ENCODE measurements at regions not wholly inside any gene's neighbourhood (a gene's known extent, or its start where the extent isn't known, plus 50 kb on each side); places are given as distances from the start of the nearest gene placed in this dataset.

GRCh38 chr5:1946776-1947175 lies 64.1 kb upstream of the IRX4 start:
- DNase-seq (ENCODE audit: low spot score): no peak
- intact Hi-C loops (cut with DNase I): no loop called here

GRCh38 chr5:1946122-1946677 lies 63.5 kb upstream of the IRX4 start:
- no peak for DNase-seq (ENCODE audit: low spot score)
- intact Hi-C loops (cut with DNase I): no loop called here

GRCh38 chr5:1945606-1946005 lies 62.9 kb upstream of the IRX4 start:
- no peak for DNase-seq (ENCODE audit: low spot score)
- intact Hi-C loops (cut with DNase I): no loop called here

GRCh38 chr5:1944408-1944807 lies 61.7 kb upstream of the IRX4 start:
- intact Hi-C loops (cut with DNase I): no loop called here

GRCh38 chr5:1943481-1943880 lies 60.8 kb upstream of the IRX4 start:
- DNase-seq (ENCODE audit: low spot score): no peak
- intact Hi-C loops (cut with DNase I): no loop called here

More at GRCh38 chr5:1944408-1944807, 61.7 kb upstream of the IRX4 start:
- DNase-seq (ENCODE audit: low spot score): no peak

GRCh38 chr5:1942630-1943029 lies 59.9 kb upstream of the IRX4 start:
- DNase-seq (ENCODE audit: low spot score): no peak
- intact Hi-C loops (cut with DNase I): no loop called here

- no peak for DNase-seq (ENCODE audit: low spot score)
- intact Hi-C loops (cut with DNase I): no loop called here
These were observed 59.4 kb upstream of the IRX4 start for GRCh38 chr5:1942158-1942557.

GRCh38 chr5:1939256-1939655 lies 56.5 kb upstream of the IRX4 start:
- DNase-seq (ENCODE audit: low spot score): no peak
- intact Hi-C loops (cut with DNase I): no loop called here

GRCh38 chr5:1938310-1939000 lies 55.7 kb upstream of the IRX4 start:
- intact Hi-C loops (cut with DNase I): no loop called here
- DNase-seq (ENCODE audit: low spot score): no peak

- DNase-seq (ENCODE audit: low spot score): no peak
These were observed 54.9 kb upstream of the IRX4 start for GRCh38 chr5:1937590-1937989.

GRCh38 chr5:1936901-1937300 lies 54.2 kb upstream of the IRX4 start:
- DNase-seq (ENCODE audit: low spot score): no peak
- intact Hi-C loops (cut with DNase I): no loop called here

More at GRCh38 chr5:1937590-1937989, 54.9 kb upstream of the IRX4 start:
- intact Hi-C loops (cut with DNase I): no loop called here

GRCh38 chr5:1936413-1936812 lies 53.7 kb upstream of the IRX4 start:
- DNase-seq (ENCODE audit: low spot score): no peak
- intact Hi-C loops (cut with DNase I): no loop called here

- DNase-seq (ENCODE audit: low spot score): no peak
- intact Hi-C loops (cut with DNase I): no loop called here
These were observed 52.2 kb upstream of the IRX4 start for GRCh38 chr5:1934801-1935429.

- no peak for DNase-seq (ENCODE audit: low spot score)
- intact Hi-C loops (cut with DNase I): no loop called here
These were observed 51.3 kb upstream of the IRX4 start for GRCh38 chr5:1934056-1934394.

GRCh38 chr5:1933364-1934055 lies 50.8 kb upstream of the IRX4 start:
- intact Hi-C loops (cut with DNase I): no loop called here
- DNase-seq (ENCODE audit: low spot score): no peak
